ENCODE measurements at regions not wholly inside any gene's neighbourhood (a gene's known extent, or its start where the extent isn't known, plus 50 kb on each side); places are given as distances from the start of the nearest gene placed in this dataset.
"Not testable (repeated sequence)": the region's sequence is repeated elsewhere in the genome, so short reads cannot be mapped to it uniquely, and the experiment has no call there.

DNA sequence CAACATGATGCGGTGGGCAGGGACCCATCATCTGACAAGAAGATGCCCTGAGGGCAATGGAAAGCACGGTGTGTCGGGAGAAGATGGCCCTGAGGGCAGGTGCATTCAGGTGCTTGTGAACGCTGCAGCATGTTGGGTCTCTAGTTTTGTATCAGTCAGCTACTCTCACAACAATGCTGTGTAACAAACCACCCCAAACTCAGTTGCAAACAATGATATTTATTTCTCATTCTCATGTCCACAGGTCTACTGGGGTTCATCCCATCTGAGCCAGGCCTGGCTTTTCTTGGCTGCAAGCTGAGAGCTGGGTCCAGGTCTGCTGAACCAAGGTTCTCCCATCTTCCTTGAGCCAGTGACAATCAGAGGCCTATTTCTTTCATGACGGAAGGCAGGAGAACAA is 461.6 kb downstream of the PREX1 start:
- DNase-seq (ENCODE audit: low read depth) = no peak
- no peak for TF ChIP-seq CTCF (IDR thresholded peaks at IDR 0.05; ENCODE audit: low read length, missing control alignments)
- H3K4me3 ChIP-seq (replicated peaks; ENCODE audit: low read depth, low read length) = no peak overlapping the region

DNA sequence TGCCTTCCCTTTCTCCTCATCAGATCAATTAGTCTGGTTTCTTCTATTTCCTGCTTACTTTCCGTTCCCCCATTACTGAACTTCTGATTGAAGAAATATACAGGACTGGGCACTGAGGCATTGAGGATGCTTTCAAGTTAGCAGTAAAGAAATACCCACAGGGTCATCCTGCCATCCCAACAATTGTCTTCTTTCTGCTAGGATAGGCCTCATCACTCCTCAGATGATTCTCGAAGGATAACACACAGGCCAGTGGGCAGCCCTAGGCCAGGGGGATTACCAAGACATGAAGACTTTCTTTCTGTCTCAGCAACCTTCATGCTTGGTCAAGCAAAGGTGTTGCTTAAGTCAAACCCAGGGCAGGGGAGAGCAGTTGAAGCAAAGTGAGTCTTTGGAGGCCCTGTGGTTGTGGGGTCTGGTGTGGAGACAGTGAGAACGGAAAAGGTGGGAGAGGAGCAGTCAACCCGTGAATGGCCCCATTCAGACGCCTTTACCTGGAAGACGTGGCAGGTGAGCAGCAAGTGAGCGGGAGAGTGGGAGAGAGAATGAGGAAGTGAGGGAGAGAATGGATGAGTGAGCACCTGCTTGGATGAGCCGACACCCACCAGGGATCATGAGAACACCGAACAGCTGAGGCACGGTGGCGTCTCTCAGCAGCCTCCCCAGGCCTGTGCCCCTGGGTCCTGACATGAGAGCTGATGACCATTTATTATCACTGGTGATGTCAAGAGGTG is 462.9 kb downstream of the PREX1 start:
- DNase-seq (ENCODE audit: low read depth) = no peak
- H3K4me3 ChIP-seq (replicated peaks; ENCODE audit: low read depth, low read length) = no peak overlapping the region
- TF ChIP-seq CTCF (IDR thresholded peaks at IDR 0.05; ENCODE audit: low read length, missing control alignments) = no peak

DNA sequence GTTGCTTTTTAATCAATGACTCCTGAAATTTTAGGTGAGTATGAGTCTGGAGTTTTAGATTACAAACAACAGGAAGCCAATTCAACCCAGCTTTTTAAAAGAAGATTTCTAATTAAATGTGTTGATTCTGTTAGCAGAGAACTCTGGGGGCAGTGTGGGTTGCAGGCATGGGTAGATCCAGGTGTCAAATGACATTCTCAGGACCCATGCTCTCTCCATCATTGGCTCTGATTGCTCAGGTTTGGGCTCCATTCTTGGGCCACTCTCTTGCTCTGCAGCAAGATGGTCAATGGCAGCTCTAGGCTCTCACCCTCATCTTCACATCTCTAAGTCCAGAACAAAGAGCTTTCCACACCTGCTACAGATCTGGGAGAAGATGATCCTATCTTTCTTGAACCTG is 463.7 kb downstream of the PREX1 start:
- TF ChIP-seq CTCF (IDR thresholded peaks at IDR 0.05; ENCODE audit: low read length, missing control alignments) = no peak
- no peak overlapping the region for H3K4me3 ChIP-seq (replicated peaks; ENCODE audit: low read depth, low read length)
- no peak for DNase-seq (ENCODE audit: low read depth)

DNA sequence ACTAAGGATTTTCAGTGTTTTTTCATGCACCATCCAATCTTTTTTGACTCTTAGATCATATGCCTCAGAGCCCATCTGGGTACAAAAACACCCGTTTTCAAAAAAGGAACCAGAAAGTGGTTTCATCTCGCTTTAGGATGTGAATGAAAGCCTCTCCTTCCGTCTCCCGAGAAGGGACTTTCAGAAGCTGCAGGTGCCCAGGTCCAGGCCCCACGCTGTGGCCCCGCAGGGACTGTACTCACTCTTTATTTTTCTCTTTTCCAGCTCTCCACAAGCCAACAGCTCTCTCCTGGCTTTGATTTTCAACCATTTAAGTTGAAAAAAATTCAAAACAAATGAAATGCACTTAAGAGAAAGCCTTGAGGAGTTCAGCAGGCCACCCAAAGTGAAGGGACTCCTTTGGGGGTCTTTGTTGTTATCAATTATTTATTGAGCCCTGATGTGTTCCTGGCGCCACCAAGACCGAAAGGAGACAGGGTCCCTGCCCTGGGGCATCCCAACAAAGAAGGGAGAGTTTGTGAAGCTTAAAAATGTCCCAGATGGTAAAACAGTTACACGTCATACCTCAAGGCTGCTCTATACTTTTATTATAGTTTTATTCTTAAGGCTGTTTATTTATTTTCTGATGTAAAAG is 467.3 kb downstream of the PREX1 start:
- no peak for DNase-seq (ENCODE audit: low read depth)
- no peak overlapping the region for H3K4me3 ChIP-seq (replicated peaks; ENCODE audit: low read depth, low read length)
- TF ChIP-seq CTCF (IDR thresholded peaks at IDR 0.05; ENCODE audit: low read length, missing control alignments) = no peak

- no peak overlapping the region for H3K4me3 ChIP-seq (replicated peaks; ENCODE audit: low read depth, low read length)
- no peak for TF ChIP-seq CTCF (IDR thresholded peaks at IDR 0.05; ENCODE audit: low read length, missing control alignments)
- DNase-seq (ENCODE audit: low read depth) = no peak
Measured at GRCh38 chr20:48359692-48360341, 468.0 kb downstream of the PREX1 start.

GRCh38 chr20:48359055-48359390 is 468.8 kb downstream of the PREX1 start:
- not testable (repeated sequence) for H3K4me3 ChIP-seq (replicated peaks; ENCODE audit: low read depth, low read length); DNase-seq (ENCODE audit: low read depth)

- H3K4me3 ChIP-seq (replicated peaks; ENCODE audit: low read depth, low read length) = no peak overlapping the region
- DNase-seq (ENCODE audit: low read depth) = no peak
- no peak for TF ChIP-seq CTCF (IDR thresholded peaks at IDR 0.05; ENCODE audit: low read length, missing control alignments)
Measured at GRCh38 chr20:48358176-48359054, 469.4 kb downstream of the PREX1 start.

Measured in fibroblast of pulmonary artery (primary cell).